WTC11 (cell line): ENCODE measurements at regions not wholly inside any gene's neighbourhood (a gene's known extent, or its start where the extent isn't known, plus 50 kb on each side); places are given as distances from the start of the nearest gene placed in this dataset.

ENCODE experiments used
- ATAC-seq: fragments of 200-7000 bp; cut with Tn5 transposase; 2 replicates; pipeline ENCODE4 v1.10.0; 2021; ENCODE audit warnings: mild to moderate bottlenecking, moderate library complexity
- CTCF ChIA-PET: fragments of 300-600 bp; sonication (Branson Sonifier 250); formaldehyde crosslinking; loops from one replicate; lab custom pipeline; 2021; ENCODE audit warnings: antibody characterized with exemption; lab: Charles Lee
- POLR2A ChIA-PET: fragments of 350-600 bp; sonication (Branson Sonifier 250); formaldehyde crosslinking; loops from one replicate; lab custom pipeline; 2021; ENCODE audit warnings: antibody characterized with exemption; lab: Charles Lee
- DNase-seq: peaks from one replicate; pipeline ENCODE4 v3.0.0; 2021; ENCODE audit warnings: low spot score
- H3K27ac Mint-ChIP-seq: 2 replicates; pipeline ENCODE4 v1.8.0; 2021; ENCODE audit warnings: mixed read lengths
- H3K27me3 Mint-ChIP-seq: 2 replicates; pipeline ENCODE4 v1.8.0; 2021; ENCODE audit warnings: low read depth, mild to moderate bottlenecking, moderate library complexity, mixed read lengths
- H3K36me3 Mint-ChIP-seq: 2 replicates; pipeline ENCODE4 v1.8.0; 2021; ENCODE audit warnings: mixed read lengths
- H3K4me1 Mint-ChIP-seq: 2 replicates; pipeline ENCODE4 v1.8.0; 2022; ENCODE audit warnings: mixed read lengths
- H3K4me3 Mint-ChIP-seq: 2 replicates; pipeline ENCODE4 v1.8.0; 2021; ENCODE audit warnings: mild to moderate bottlenecking, moderate library complexity, mixed read lengths
- H3K9me3 Mint-ChIP-seq: 2 replicates; pipeline ENCODE4 v1.8.0; 2021; ENCODE audit warnings: mixed read lengths
- ARID4B ChIP-seq: sonication (generic); formaldehyde crosslinking; IDR thresholded peaks from 2 replicates; pipeline ENCODE4 v1.8.0; 2023; ENCODE audit warnings: missing genetic modification reagents, mild to moderate bottlenecking, borderline replicate concordance
- CBFB ChIP-seq: sonication (generic); formaldehyde crosslinking; IDR thresholded peaks from 2 replicates; pipeline ENCODE4 v1.8.1; 2022; ENCODE audit warnings: mild to moderate bottlenecking, low read depth, missing genetic modification reagents
- E2F1 ChIP-seq: sonication (generic); formaldehyde crosslinking; IDR thresholded peaks from 2 replicates; pipeline ENCODE4 v1.8.0; 2022; ENCODE audit warnings: mild to moderate bottlenecking, missing genetic modification reagents
- ELF4 ChIP-seq: sonication (generic); formaldehyde crosslinking; IDR thresholded peaks from 2 replicates; pipeline ENCODE4 v1.8.1; 2022; ENCODE audit warnings: low read depth, mild to moderate bottlenecking, moderate library complexity, missing genetic modification reagents
- EMX1 ChIP-seq: fragments of 250-450 bp; sonication (Bioruptor Pico); IDR thresholded peaks from 2 replicates; pipeline ENCODE4 v1.8.0; 2021; ENCODE audit warnings: mild to moderate bottlenecking
- ETV6 ChIP-seq: sonication (generic); formaldehyde crosslinking; IDR thresholded peaks from 2 replicates; pipeline ENCODE4 v1.8.1; 2022; ENCODE audit warnings: mild to moderate bottlenecking, missing genetic modification reagents
- FOXK1 ChIP-seq: sonication (generic); formaldehyde crosslinking; IDR thresholded peaks from 2 replicates; pipeline ENCODE4 v1.8.0; 2022; ENCODE audit warnings: mild to moderate bottlenecking, moderate library complexity, missing genetic modification reagents
- GRHL2 ChIP-seq: fragments of 250-450 bp; sonication (Bioruptor Pico); IDR thresholded peaks from 2 replicates; pipeline ENCODE4 v1.8.0; 2022; ENCODE audit warnings: mild to moderate bottlenecking, moderate library complexity; ENCODE audit not compliant: insufficient replicate concordance, severe bottlenecking
- JAZF1 ChIP-seq: fragments of 250-450 bp; sonication (Bioruptor Pico); IDR thresholded peaks from 2 replicates; pipeline ENCODE4 v1.9.0; 2021; ENCODE audit warnings: moderate library complexity, mild to moderate bottlenecking, inconsistent platforms
- JUN ChIP-seq: sonication (generic); formaldehyde crosslinking; IDR thresholded peaks from 2 replicates; pipeline ENCODE4 v1.8.0; 2023; ENCODE audit warnings: mild to moderate bottlenecking, missing genetic modification reagents
- MAX ChIP-seq: sonication (generic); formaldehyde crosslinking; IDR thresholded peaks from 2 replicates; pipeline ENCODE4 v1.8.0; 2022; ENCODE audit warnings: mild to moderate bottlenecking, missing genetic modification reagents
- NR3C1 ChIP-seq: sonication (generic); formaldehyde crosslinking; conservative IDR thresholded peaks from 2 replicates; pipeline ENCODE4 v1.8.1; 2023; ENCODE audit warnings: low read depth, mild to moderate bottlenecking, missing genetic modification reagents
- SOX15 ChIP-seq: fragments of 250-450 bp; sonication (Bioruptor Pico); IDR thresholded peaks from 2 replicates; pipeline ENCODE4 v1.9.0; 2021; ENCODE audit warnings: mild to moderate bottlenecking
- SP1 ChIP-seq: sonication (generic); formaldehyde crosslinking; conservative IDR thresholded peaks from 2 replicates; pipeline ENCODE4 v1.8.1; 2022; ENCODE audit warnings: missing genetic modification reagents
- TEAD1 ChIP-seq: sonication (generic); formaldehyde crosslinking; IDR thresholded peaks from 2 replicates; pipeline ENCODE4 v1.8.0; 2022; ENCODE audit warnings: mild to moderate bottlenecking, missing genetic modification reagents
- ZNF416 ChIP-seq: fragments of 250-450 bp; sonication (Bioruptor Pico); IDR thresholded peaks from 2 replicates; pipeline ENCODE4 v1.9.0; 2021; ENCODE audit warnings: mild to moderate bottlenecking, inconsistent platforms
- ZSCAN18 ChIP-seq: fragments of 250-450 bp; sonication (Bioruptor Pico); IDR thresholded peaks from 2 replicates; pipeline ENCODE4 v2.1.2; 2022; ENCODE audit warnings: mild to moderate bottlenecking, moderate library complexity
- TF ChIP-seq, protein P1 (sequence below): fragments of 250-450 bp; sonication (Bioruptor Pico); conservative IDR thresholded peaks from 2 replicates; pipeline ENCODE4 v1.9.0; 2021; ENCODE audit warnings: mild to moderate bottlenecking
- TF ChIP-seq, protein P2 (sequence below): sonication (generic); formaldehyde crosslinking; IDR thresholded peaks from 2 replicates; pipeline ENCODE4 v1.8.1; 2023; ENCODE audit warnings: mild to moderate bottlenecking, missing genetic modification reagents
- TF ChIP-seq, protein P3 (sequence below): sonication (generic); formaldehyde crosslinking; IDR thresholded peaks from 2 replicates; pipeline ENCODE4 v1.8.1; 2022; ENCODE audit warnings: low read depth, mild to moderate bottlenecking, moderate library complexity, missing genetic modification reagents, borderline replicate concordance
- TF ChIP-seq, protein P4 (sequence below): sonication (generic); formaldehyde crosslinking; IDR thresholded peaks from 2 replicates; pipeline ENCODE4 v1.8.0; 2023; ENCODE audit warnings: mild to moderate bottlenecking, missing genetic modification reagents

GRCh38 chr12:87660291-87660690, 368.9 kb downstream of the C12orf50 start (continued):
- TF ChIP-seq, protein P1, sequence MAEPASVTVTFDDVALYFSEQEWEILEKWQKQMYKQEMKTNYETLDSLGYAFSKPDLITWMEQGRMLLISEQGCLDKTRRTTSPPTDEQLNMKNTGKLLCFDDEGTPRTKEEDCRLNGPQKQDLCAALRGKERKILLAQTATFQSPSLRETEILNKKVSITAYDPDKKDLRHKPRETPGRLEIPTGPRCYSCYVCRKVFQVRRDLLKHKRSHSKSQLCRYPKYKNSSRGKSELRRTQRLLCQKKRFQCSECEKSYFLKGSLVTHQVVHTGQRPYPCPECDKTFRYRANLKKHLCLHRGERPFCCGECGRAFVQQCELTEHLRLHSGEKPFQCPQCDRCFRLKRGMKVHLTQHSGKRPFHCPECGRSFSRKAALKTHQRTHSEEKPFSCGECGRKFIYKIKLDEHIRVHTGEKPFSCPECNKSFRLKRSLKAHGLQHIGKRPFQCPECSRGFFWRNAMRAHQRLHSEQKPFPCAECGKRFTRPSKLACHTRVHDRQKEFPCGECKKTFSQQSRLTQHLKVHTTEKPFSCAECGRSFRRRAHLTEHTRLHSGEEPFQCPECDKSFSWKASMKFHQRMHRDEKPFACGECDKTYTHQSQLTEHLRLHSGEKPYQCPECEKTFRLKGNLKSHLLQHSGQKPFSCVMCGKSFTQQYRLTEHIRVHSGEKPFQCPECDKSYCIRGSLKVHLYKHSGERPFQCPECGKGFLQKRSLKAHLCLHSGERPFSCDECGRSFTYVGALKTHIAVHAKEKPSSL, result no peak
- no peak for TF ChIP-seq GRHL2 (CRISPR knock-in tag)
- no peak for TF ChIP-seq SOX15
- TF ChIP-seq E2F1 (CRISPR knock-in tag), result no peak
- no peak for TF ChIP-seq SP1 (CRISPR knock-in tag)

- CTCF ChIA-PET, result no interaction called here
- no peak overlapping the region for H3K4me3 Mint-ChIP-seq
- no peak for TF ChIP-seq FOXK1 (CRISPR knock-in tag)
- no peak for TF ChIP-seq ARID4B (CRISPR knock-in tag)
- no peak for TF ChIP-seq ETV6 (CRISPR knock-in tag)
- TF ChIP-seq EMX1, result no peak
- no peak for TF ChIP-seq ZNF416 (CRISPR knock-in tag)
- no peak for TF ChIP-seq JUN (CRISPR knock-in tag)
- TF ChIP-seq TEAD1 (CRISPR knock-in tag), result no peak
- no peak for TF ChIP-seq ZSCAN18
- TF ChIP-seq, protein P2, sequence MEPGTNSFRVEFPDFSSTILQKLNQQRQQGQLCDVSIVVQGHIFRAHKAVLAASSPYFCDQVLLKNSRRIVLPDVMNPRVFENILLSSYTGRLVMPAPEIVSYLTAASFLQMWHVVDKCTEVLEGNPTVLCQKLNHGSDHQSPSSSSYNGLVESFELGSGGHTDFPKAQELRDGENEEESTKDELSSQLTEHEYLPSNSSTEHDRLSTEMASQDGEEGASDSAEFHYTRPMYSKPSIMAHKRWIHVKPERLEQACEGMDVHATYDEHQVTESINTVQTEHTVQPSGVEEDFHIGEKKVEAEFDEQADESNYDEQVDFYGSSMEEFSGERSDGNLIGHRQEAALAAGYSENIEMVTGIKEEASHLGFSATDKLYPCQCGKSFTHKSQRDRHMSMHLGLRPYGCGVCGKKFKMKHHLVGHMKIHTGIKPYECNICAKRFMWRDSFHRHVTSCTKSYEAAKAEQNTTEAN, result no peak
- TF ChIP-seq, protein P3, sequence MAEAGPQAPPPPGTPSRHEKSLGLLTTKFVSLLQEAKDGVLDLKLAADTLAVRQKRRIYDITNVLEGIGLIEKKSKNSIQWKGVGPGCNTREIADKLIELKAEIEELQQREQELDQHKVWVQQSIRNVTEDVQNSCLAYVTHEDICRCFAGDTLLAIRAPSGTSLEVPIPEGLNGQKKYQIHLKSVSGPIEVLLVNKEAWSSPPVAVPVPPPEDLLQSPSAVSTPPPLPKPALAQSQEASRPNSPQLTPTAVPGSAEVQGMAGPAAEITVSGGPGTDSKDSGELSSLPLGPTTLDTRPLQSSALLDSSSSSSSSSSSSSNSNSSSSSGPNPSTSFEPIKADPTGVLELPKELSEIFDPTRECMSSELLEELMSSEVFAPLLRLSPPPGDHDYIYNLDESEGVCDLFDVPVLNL (CRISPR knock-in tag), result no peak
- TF ChIP-seq NR3C1, result no peak
- no peak for TF ChIP-seq JAZF1 (CRISPR knock-in tag)
- TF ChIP-seq, protein P4, sequence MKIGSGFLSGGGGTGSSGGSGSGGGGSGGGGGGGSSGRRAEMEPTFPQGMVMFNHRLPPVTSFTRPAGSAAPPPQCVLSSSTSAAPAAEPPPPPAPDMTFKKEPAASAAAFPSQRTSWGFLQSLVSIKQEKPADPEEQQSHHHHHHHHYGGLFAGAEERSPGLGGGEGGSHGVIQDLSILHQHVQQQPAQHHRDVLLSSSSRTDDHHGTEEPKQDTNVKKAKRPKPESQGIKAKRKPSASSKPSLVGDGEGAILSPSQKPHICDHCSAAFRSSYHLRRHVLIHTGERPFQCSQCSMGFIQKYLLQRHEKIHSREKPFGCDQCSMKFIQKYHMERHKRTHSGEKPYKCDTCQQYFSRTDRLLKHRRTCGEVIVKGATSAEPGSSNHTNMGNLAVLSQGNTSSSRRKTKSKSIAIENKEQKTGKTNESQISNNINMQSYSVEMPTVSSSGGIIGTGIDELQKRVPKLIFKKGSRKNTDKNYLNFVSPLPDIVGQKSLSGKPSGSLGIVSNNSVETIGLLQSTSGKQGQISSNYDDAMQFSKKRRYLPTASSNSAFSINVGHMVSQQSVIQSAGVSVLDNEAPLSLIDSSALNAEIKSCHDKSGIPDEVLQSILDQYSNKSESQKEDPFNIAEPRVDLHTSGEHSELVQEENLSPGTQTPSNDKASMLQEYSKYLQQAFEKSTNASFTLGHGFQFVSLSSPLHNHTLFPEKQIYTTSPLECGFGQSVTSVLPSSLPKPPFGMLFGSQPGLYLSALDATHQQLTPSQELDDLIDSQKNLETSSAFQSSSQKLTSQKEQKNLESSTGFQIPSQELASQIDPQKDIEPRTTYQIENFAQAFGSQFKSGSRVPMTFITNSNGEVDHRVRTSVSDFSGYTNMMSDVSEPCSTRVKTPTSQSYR, result no peak
- TF ChIP-seq CBFB (CRISPR knock-in tag), result no peak
- TF ChIP-seq ELF4 (CRISPR knock-in tag), result no peak
- TF ChIP-seq MAX (CRISPR knock-in tag), result no peak
- TF ChIP-seq E2F1 (CRISPR knock-in tag), result no peak
- ATAC-seq (peak; percentile 39; the same call in 1 of the 2 replicates), DNase-seq (no peak)
- H3K9me3 Mint-ChIP-seq, result no peaks in the 10 kb centered on the region
- H3K27ac Mint-ChIP-seq, result no peak overlapping the region
- H3K36me3 Mint-ChIP-seq, result no peaks in the 10 kb centered on the region
- POLR2A ChIA-PET, result no interaction called here
- H3K27me3 Mint-ChIP-seq, result no peaks in the 10 kb centered on the region
- H3K4me1 Mint-ChIP-seq, result no peaks in the 10 kb centered on the region
Measured at GRCh38 chr12:87656311-87656710, 372.9 kb downstream of the C12orf50 start.
